SK-N-SH treated with all-trans-retinoic acid at 6 μM for 48 hours (cell line): ENCODE measurements at regions not wholly inside any gene's neighbourhood (a gene's known extent, or its start where the extent isn't known, plus 50 kb on each side); places are given as distances from the start of the nearest gene placed in this dataset.

Source experiments
- ATAC-seq: fragments of 200-7000 bp; cut with Tn5 transposase; 3 replicates; pipeline ENCODE4 v1.9.1; 2020; ENCODE audit warnings: mild to moderate bottlenecking, moderate library complexity
- ARNTL ChIP-seq: fragments of 450-650 bp; formaldehyde crosslinking; IDR thresholded peaks from 2 replicates; pipeline ENCODE4 v1.5.0; 2020; ENCODE audit warnings: low read depth, mild to moderate bottlenecking, moderate library complexity, borderline replicate concordance
- BACH2 ChIP-seq: fragments of 250-450 bp; sonication (Bioruptor Pico); IDR thresholded peaks from 2 replicates; pipeline ENCODE4 v1.9.0; 2021; ENCODE audit warnings: mild to moderate bottlenecking, borderline replicate concordance
- CSRNP3 ChIP-seq: fragments of 250-450 bp; sonication (Bioruptor Pico); IDR thresholded peaks from 2 replicates; pipeline ENCODE4 v1.5.1; 2021; ENCODE audit warnings: mild to moderate bottlenecking, moderate library complexity
- ESRRG ChIP-seq: fragments of 250-450 bp; sonication (Bioruptor Pico); IDR thresholded peaks from 2 replicates; pipeline ENCODE4 v1.6.1; 2021; ENCODE audit warnings: mild to moderate bottlenecking
- GLIS3 ChIP-seq: fragments of 250-450 bp; sonication (Bioruptor Pico); IDR thresholded peaks from 2 replicates; pipeline ENCODE4 v1.5.0; 2020; ENCODE audit warnings: mild to moderate bottlenecking, moderate library complexity
- ISL1 ChIP-seq: fragments of 250-450 bp; sonication (Bioruptor Pico); IDR thresholded peaks from 2 replicates; pipeline ENCODE4 v2.1.2; 2022; ENCODE audit warnings: mild to moderate bottlenecking, moderate library complexity
- PATZ1 ChIP-seq: fragments of 250-450 bp; sonication (Bioruptor Pico); IDR thresholded peaks from 2 replicates; pipeline ENCODE4 v1.8.0; 2020; ENCODE audit warnings: mild to moderate bottlenecking, moderate library complexity, borderline replicate concordance
- PPARA ChIP-seq: fragments of 250-450 bp; sonication (Bioruptor Pico); IDR thresholded peaks from 2 replicates; pipeline ENCODE4 v1.5.0; 2020; ENCODE audit warnings: mild to moderate bottlenecking, borderline replicate concordance
- RARB ChIP-seq: fragments of 250-450 bp; sonication (Bioruptor Pico); IDR thresholded peaks from 2 replicates; pipeline ENCODE4 v1.8.0; 2021; ENCODE audit warnings: mild to moderate bottlenecking, moderate library complexity
- SNAI2 ChIP-seq: fragments of 250-450 bp; sonication (Bioruptor Pico); IDR thresholded peaks from 2 replicates; pipeline ENCODE4 v1.5.0; 2020; ENCODE audit warnings: mild to moderate bottlenecking, moderate library complexity
- TCF4 ChIP-seq: fragments of 250-450 bp; sonication (Bioruptor Pico); IDR thresholded peaks from 2 replicates; pipeline ENCODE4 v1.8.0; 2021; ENCODE audit warnings: mild to moderate bottlenecking, moderate library complexity, borderline replicate concordance
- TOX ChIP-seq: fragments of 250-450 bp; sonication (Bioruptor Pico); IDR thresholded peaks from 2 replicates; pipeline ENCODE4 v1.8.0; 2021; ENCODE audit warnings: mild to moderate bottlenecking, moderate library complexity, borderline replicate concordance
- ZC3H10 ChIP-seq: fragments of 250-450 bp; sonication (Bioruptor Pico); IDR thresholded peaks from 2 replicates; pipeline ENCODE4 v1.5.1; 2021; ENCODE audit warnings: mild to moderate bottlenecking, moderate library complexity
- ZFP3 ChIP-seq: fragments of 250-450 bp; sonication (Bioruptor Pico); IDR thresholded peaks from 2 replicates; pipeline ENCODE4 v1.5.0; 2020; ENCODE audit warnings: mild to moderate bottlenecking, moderate library complexity
- ZNF565 ChIP-seq: fragments of 450-650 bp; formaldehyde crosslinking; conservative IDR thresholded peaks from 2 replicates; pipeline ENCODE4 v1.5.0; 2020; ENCODE audit warnings: low read depth, mild to moderate bottlenecking, moderate library complexity
- ZNF8 ChIP-seq: fragments of 450-650 bp; formaldehyde crosslinking; IDR thresholded peaks from 2 replicates; pipeline ENCODE4 v1.5.0; 2020; ENCODE audit warnings: mild to moderate bottlenecking, moderate library complexity
- TF ChIP-seq, protein P1 (sequence below): fragments of 250-450 bp; sonication (Bioruptor Pico); IDR thresholded peaks from 2 replicates; pipeline ENCODE4 v1.5.0; 2020; ENCODE audit warnings: mild to moderate bottlenecking, moderate library complexity
- TF ChIP-seq, protein P2 (sequence below): fragments of 250-450 bp; sonication (Bioruptor Pico); IDR thresholded peaks from 2 replicates; pipeline ENCODE4 v1.8.0; 2021; ENCODE audit warnings: low read depth, mild to moderate bottlenecking, moderate library complexity, borderline replicate concordance
- TF ChIP-seq, protein P3 (sequence below): fragments of 250-450 bp; sonication (Bioruptor Pico); IDR thresholded peaks from 2 replicates; pipeline ENCODE4 v1.5.1; 2020; ENCODE audit warnings: low read depth, mild to moderate bottlenecking, moderate library complexity

DNA sequence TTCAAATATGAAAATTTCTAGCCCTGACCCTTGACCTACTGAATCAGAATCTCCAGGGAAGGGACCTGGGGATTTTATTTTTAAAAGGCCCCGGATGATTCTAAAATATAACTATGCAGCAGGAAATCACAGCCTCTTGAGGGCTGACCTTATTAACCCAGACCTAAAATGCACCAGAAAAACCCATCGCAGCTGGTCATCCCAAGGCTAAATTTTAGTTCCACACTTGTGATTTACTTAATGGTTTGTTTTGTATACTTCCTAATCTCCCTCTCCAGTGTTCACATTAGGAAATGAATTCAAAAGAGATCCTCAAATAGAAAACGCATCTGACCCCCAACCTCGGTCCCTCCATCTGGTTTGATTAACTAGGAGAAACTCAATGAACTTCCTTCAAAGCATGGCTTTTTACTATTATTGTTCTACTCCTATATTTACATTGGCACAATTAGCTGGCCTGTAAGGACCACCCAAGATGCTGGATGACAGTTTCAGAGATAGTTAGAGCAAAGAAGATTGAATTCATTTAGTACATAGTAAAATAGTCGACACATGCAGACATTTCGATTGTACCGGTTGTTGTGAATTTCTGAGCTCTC lies 147.8 kb upstream of the MED14 start:
- no peak for ATAC-seq
- no peak for TF ChIP-seq ESRRG (CRISPR knock-in tag)
- TF ChIP-seq ZNF565 (CRISPR knock-in tag), result no peak
- TF ChIP-seq CSRNP3 (CRISPR knock-in tag), result no peak
- TF ChIP-seq BACH2, result no peak
- TF ChIP-seq ZFP3 (CRISPR knock-in tag), result no peak
- no peak for TF ChIP-seq ZNF8
- TF ChIP-seq ZC3H10 (CRISPR knock-in tag), result no peak
- TF ChIP-seq PPARA, result no peak
- TF ChIP-seq, protein P1, sequence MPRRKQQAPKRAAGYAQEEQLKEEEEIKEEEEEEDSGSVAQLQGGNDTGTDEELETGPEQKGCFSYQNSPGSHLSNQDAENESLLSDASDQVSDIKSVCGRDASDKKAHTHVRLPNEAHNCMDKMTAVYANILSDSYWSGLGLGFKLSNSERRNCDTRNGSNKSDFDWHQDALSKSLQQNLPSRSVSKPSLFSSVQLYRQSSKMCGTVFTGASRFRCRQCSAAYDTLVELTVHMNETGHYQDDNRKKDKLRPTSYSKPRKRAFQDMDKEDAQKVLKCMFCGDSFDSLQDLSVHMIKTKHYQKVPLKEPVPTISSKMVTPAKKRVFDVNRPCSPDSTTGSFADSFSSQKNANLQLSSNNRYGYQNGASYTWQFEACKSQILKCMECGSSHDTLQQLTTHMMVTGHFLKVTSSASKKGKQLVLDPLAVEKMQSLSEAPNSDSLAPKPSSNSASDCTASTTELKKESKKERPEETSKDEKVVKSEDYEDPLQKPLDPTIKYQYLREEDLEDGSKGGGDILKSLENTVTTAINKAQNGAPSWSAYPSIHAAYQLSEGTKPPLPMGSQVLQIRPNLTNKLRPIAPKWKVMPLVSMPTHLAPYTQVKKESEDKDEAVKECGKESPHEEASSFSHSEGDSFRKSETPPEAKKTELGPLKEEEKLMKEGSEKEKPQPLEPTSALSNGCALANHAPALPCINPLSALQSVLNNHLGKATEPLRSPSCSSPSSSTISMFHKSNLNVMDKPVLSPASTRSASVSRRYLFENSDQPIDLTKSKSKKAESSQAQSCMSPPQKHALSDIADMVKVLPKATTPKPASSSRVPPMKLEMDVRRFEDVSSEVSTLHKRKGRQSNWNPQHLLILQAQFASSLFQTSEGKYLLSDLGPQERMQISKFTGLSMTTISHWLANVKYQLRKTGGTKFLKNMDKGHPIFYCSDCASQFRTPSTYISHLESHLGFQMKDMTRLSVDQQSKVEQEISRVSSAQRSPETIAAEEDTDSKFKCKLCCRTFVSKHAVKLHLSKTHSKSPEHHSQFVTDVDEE (CRISPR knock-in tag), result no peak
- no peak for TF ChIP-seq TOX
- TF ChIP-seq TCF4 (CRISPR knock-in tag), result no peak
- TF ChIP-seq ARNTL (CRISPR knock-in tag), result no peak
- TF ChIP-seq PATZ1 (CRISPR knock-in tag), result no peak
- TF ChIP-seq SNAI2 (CRISPR knock-in tag), result no peak
- no peak for TF ChIP-seq GLIS3 (CRISPR knock-in tag)

DNA sequence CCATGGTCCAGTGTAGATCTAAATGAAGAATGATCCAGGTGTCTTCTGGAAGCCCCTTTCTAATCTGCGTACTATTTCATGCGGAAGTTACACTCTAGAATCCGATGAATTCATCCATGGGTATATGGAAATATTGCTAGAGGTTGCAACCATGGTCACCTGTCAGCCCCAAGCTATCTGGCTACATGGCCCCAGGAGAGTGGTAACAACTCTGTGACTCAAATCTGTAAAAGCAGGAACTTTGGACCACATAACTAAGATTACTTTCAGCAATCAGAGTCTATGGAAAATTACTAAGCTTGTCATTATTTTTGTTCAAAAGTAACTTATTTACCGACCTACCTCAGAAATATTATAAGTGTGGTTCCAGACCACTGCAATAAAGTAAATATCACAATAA lies 150.6 kb upstream of the MED14 start:
- no peak for ATAC-seq

More for the DNA sequence above, 150.6 kb upstream of the MED14 start:
- no peak for TF ChIP-seq ARNTL (CRISPR knock-in tag)
- no peak for TF ChIP-seq RARB (CRISPR knock-in tag)
- TF ChIP-seq TCF4 (CRISPR knock-in tag), result no peak
- TF ChIP-seq BACH2, result no peak
- TF ChIP-seq ISL1 (CRISPR knock-in tag), result no peak
- no peak for TF ChIP-seq ZNF565 (CRISPR knock-in tag)
- TF ChIP-seq, protein P2, sequence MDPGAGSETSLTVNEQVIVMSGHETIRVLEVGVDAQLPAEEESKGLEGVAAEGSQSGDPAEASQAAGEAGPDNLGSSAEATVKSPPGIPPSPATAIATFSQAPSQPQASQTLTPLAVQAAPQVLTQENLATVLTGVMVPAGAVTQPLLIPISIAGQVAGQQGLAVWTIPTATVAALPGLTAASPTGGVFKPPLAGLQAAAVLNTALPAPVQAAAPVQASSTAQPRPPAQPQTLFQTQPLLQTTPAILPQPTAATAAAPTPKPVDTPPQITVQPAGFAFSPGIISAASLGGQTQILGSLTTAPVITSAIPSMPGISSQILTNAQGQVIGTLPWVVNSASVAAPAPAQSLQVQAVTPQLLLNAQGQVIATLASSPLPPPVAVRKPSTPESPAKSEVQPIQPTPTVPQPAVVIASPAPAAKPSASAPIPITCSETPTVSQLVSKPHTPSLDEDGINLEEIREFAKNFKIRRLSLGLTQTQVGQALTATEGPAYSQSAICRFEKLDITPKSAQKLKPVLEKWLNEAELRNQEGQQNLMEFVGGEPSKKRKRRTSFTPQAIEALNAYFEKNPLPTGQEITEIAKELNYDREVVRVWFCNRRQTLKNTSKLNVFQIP (CRISPR knock-in tag), result no peak
- TF ChIP-seq ZFP3 (CRISPR knock-in tag), result no peak
- TF ChIP-seq SNAI2 (CRISPR knock-in tag), result no peak
- TF ChIP-seq, protein P3, sequence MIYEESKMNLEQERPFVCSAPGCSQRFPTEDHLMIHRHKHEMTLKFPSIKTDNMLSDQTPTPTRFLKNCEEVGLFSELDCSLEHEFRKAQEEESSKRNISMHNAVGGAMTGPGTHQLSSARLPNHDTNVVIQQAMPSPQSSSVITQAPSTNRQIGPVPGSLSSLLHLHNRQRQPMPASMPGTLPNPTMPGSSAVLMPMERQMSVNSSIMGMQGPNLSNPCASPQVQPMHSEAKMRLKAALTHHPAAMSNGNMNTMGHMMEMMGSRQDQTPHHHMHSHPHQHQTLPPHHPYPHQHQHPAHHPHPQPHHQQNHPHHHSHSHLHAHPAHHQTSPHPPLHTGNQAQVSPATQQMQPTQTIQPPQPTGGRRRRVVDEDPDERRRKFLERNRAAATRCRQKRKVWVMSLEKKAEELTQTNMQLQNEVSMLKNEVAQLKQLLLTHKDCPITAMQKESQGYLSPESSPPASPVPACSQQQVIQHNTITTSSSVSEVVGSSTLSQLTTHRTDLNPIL (CRISPR knock-in tag), result no peak
- no peak for TF ChIP-seq TOX
- TF ChIP-seq, protein P1 (CRISPR knock-in tag), result no peak
- TF ChIP-seq, all 23 proteins: peak for 0
